Endothelial cell of umbilical vein (primary cell): ENCODE measurements at regions not wholly inside any gene's neighbourhood (a gene's known extent, or its start where the extent isn't known, plus 50 kb on each side); places are given as distances from the start of the nearest gene placed in this dataset.

Source experiments
- BruUV-seq: library from RNA; stranded (reverse); fragments of 400-500 nt; replicated peaks from 2 replicates; lab custom pipeline; 2021; lab: Mats Ljungman, UMichigan
- CTCF ChIA-PET: fragments of 300-600, 350-600 bp; sonication (Branson Sonifier 250); formaldehyde crosslinking; loops from one replicate; lab custom pipeline; 2021; ENCODE audit warnings: antibody characterized with exemption, inconsistent platforms; lab: Charles Lee
- POLR2A ChIA-PET: fragments of 300-600, 350-600 bp; sonication (Branson Sonifier 250); formaldehyde crosslinking; loops from one replicate; lab custom pipeline; 2021; ENCODE audit warnings: antibody characterized with exemption, inconsistent platforms; lab: Charles Lee
- DNase-seq: peaks from one replicate; pipeline ENCODE4 v3.0.0-alpha.2; 2011; ENCODE audit warnings: low read depth, low spot score
- FAIRE-seq: peaks from 2 replicates; lab custom pipeline; 2011; peaks lifted over from hg19 to GRCh38; lab: Jason Lieb, UNC
- H2AFZ ChIP-seq: 2 replicates; pipeline ENCODE4 v1.6.0; 2012; ENCODE audit warnings: low read depth, low read length, control low read depth, inconsistent platforms
- H3K27ac ChIP-seq: 2 replicates; pipeline ENCODE4 v1.5.1; 2011; ENCODE audit warnings: low read depth, mild to moderate bottlenecking, control low read depth, low read length, moderate library complexity; ENCODE audit not compliant: insufficient read depth
- H3K27me3 ChIP-seq, 2 experiments: 2 replicates each; pipeline versions ENCODE4 v1.6.0 to v1.6.1; 2011; ENCODE audit warnings: low read length in 2 of 2, mixed read lengths in 1 of 2; ENCODE audit not compliant: control insufficient read depth in 2 of 2, insufficient read depth in 2 of 2
- H3K36me3 ChIP-seq, 2 experiments: 2 replicates in 1 of 2; 3 replicates in 1 of 2; pipeline ENCODE4 v1.5.1; 2011; ENCODE audit warnings: low read length in 2 of 2, mild to moderate bottlenecking in 1 of 2, moderate library complexity in 1 of 2; ENCODE audit not compliant: control insufficient read depth in 2 of 2, insufficient read depth in 2 of 2; ENCODE audit errors: extremely low read depth in 1 of 2
- H3K4me1 ChIP-seq: 3 replicates; pipeline ENCODE4 v1.5.1; 2011; ENCODE audit warnings: mild to moderate bottlenecking, low read length; ENCODE audit not compliant: control insufficient read depth, insufficient read depth; ENCODE audit errors: extremely low read depth
- H3K4me2 ChIP-seq: 2 replicates; pipeline ENCODE4 v1.6.1; 2011; ENCODE audit warnings: low read length, control low read depth, mixed read lengths; ENCODE audit not compliant: insufficient read depth
- H3K4me3 ChIP-seq, 3 experiments: fragments of 200-600 bp in 1 of 3; sonication (generic), shearing (Covaris generic) in 1 of 3; replicated peaks in 1 of 3; 2 replicates each; pipeline ENCODE4 v1.5.1; 2011 to 2016; ENCODE audit warnings: control low read depth in 3 of 3, low read length in 3 of 3, mild to moderate bottlenecking in 2 of 3, inconsistent platforms in 1 of 3, low read depth in 1 of 3, moderate library complexity in 1 of 3; ENCODE audit not compliant: insufficient read depth in 1 of 3
- H3K79me2 ChIP-seq: 2 replicates; pipeline ENCODE4 v1.6.0; 2012; ENCODE audit warnings: low read length, inconsistent platforms; ENCODE audit not compliant: control insufficient read depth, insufficient read depth
- H3K9ac ChIP-seq: replicated peaks from 2 replicates; pipeline ENCODE3; 2011; ENCODE audit warnings: low read length, control low read depth; ENCODE audit not compliant: insufficient read depth; ENCODE audit errors: extremely low read depth
- H3K9me1 ChIP-seq: replicated peaks from 3 replicates; pipeline ENCODE4 v1.6.0; 2011; ENCODE audit warnings: mild to moderate bottlenecking, low read length; ENCODE audit not compliant: control insufficient read depth, insufficient read depth; ENCODE audit errors: extremely low read depth
- H3K9me3 ChIP-seq: replicated peaks from 2 replicates; pipeline ENCODE4 v1.5.1; 2012; ENCODE audit warnings: low read length, inconsistent platforms; ENCODE audit not compliant: control insufficient read depth, insufficient read depth
- H4K20me1 ChIP-seq: replicated peaks from 2 replicates; pipeline ENCODE3; 2011; ENCODE audit warnings: mild to moderate bottlenecking, low read length; ENCODE audit not compliant: control insufficient read depth, insufficient read depth; ENCODE audit errors: extremely low read depth
- EZH2 ChIP-seq: IDR thresholded peaks from 2 replicates; pipeline ENCODE4 v1.6.1; 2012; ENCODE audit warnings: borderline replicate concordance, low read depth, mild to moderate bottlenecking, moderate library complexity, low read length, inconsistent platforms; ENCODE audit not compliant: severe bottlenecking
- FOS ChIP-seq: IDR thresholded peaks from 2 replicates; pipeline ENCODE4 v1.6.1; 2011; ENCODE audit warnings: mild to moderate bottlenecking, low read length, moderate library complexity, borderline replicate concordance; ENCODE audit not compliant: insufficient read depth
- GATA2 ChIP-seq: IDR thresholded peaks from 2 replicates; pipeline ENCODE4 v1.7.0; 2011; ENCODE audit warnings: low read depth, mild to moderate bottlenecking, moderate library complexity, mixed read lengths, low read length; ENCODE audit not compliant: insufficient read length, insufficient read depth
- JUN ChIP-seq: IDR thresholded peaks from 2 replicates; pipeline ENCODE4 v1.6.1; 2011; ENCODE audit warnings: borderline replicate concordance, low read depth; ENCODE audit not compliant: insufficient read length, insufficient read depth
- MYC ChIP-seq: IDR thresholded peaks from one replicate; pipeline ENCODE4 v1.6.1; 2011; ENCODE audit warnings: mild to moderate bottlenecking, low read depth, low read length
- POLR2A ChIP-seq: IDR thresholded peaks from 2 replicates; pipeline ENCODE4 v1.6.1; 2012; ENCODE audit warnings: low read depth, mild to moderate bottlenecking, control low read depth, low read length
- POLR2AphosphoS5 ChIP-seq: IDR thresholded peaks from 2 replicates; pipeline ENCODE4 v1.6.1; 2012; ENCODE audit warnings: low read depth, mild to moderate bottlenecking, control low read depth, low read length, moderate library complexity; ENCODE audit not compliant: insufficient read depth
- dilution Hi-C: fragments of 300-500 bp; cut with MboI; formaldehyde crosslinking; loops from one replicate; pipeline ENCODE4 v1.15.0; 2019; ENCODE audit warnings: low sequenced_read_pairs; ENCODE audit not compliant: extremely low pct_ligation_motif_present
- intact Hi-C: fragments of 100-400 bp; cut with micrococcal nuclease; formaldehyde crosslinking; loops from one replicate; pipeline ENCODE4 v1.10.0; 2022
- TF ChIP-seq, protein P1 (sequence below), 2 donors: IDR thresholded peaks; 1 replicate in 1 of 2; 2 replicates in 1 of 2; pipeline ENCODE4 v1.5.1; 2011; ENCODE audit warnings: low read length in 2 of 2, mild to moderate bottlenecking in 2 of 2, moderate library complexity in 2 of 2, control low read depth in 1 of 2, inconsistent platforms in 1 of 2, low read depth in 1 of 2; ENCODE audit not compliant: insufficient read depth in 1 of 2; ENCODE audit errors: extremely low read depth in 1 of 2
- TF ChIP-seq, protein P2 (sequence below): IDR thresholded peaks from 2 replicates; pipeline ENCODE4 v1.6.1; 2011; ENCODE audit not compliant: insufficient read depth, insufficient read length

- dilution Hi-C loops = no loop called here
- H3K79me2 ChIP-seq = no peaks in the 10 kb centered on the region
- FAIRE-seq (no peak), DNase-seq (no peak)
- intact Hi-C loops = no loop called here
- no peaks in the 10 kb centered on the region for H4K20me1 ChIP-seq
- no peak overlapping the region for H3K27ac ChIP-seq
- H3K4me2 ChIP-seq = no peak overlapping the region
- no peaks in the 10 kb centered on the region for H3K4me1 ChIP-seq
- H3K9me3 ChIP-seq = no peaks in the 10 kb centered on the region
- ChIA-PET POLR2A (no interaction called here), CTCF (interaction anchor here (1.4 kb wide), 1 partner anchor 18 kb away, joined by 3 read pairs; no protein-coding TSS in a partner anchor)
- H3K9ac ChIP-seq = no peak overlapping the region
- TF ChIP-seq GATA2 (no peak), EZH2 (no peak), MYC (no peak)
- no TSS peak for BruUV-seq
- no peaks in the 10 kb centered on the region for H3K9me1 ChIP-seq
- H3K36me3 ChIP-seq = no peaks in the 10 kb centered on the region
- no peak overlapping the region for H3K4me3 ChIP-seq
- no peak overlapping the region for H2AFZ ChIP-seq
- H3K27me3 ChIP-seq = no peaks in the 10 kb centered on the region
These were observed 78.3 kb downstream of the NIBAN1 start for GRCh38 chr1:184896000-184896399.

DNA sequence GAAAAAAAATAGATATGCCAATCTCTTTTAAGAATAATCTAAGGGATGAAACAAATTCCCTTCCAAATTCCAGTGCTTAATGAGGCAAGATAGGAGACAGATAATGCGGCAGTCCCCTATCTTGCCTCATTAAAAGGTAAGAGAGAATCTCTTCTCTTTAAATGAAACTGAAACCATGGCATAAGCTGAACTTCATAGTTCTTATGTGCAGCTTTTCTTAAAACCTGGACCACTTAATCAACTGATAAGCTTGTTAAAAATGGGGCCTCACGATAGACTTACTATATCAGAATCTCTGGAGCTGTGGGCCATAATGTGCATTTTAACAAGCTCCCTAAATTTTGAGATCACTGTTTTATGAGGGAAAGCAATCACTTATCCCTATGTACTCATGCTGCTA is 79.2 kb downstream of the NIBAN1 start:
- no TSS peak for BruUV-seq
- H3K27me3 ChIP-seq = no peaks in the 10 kb centered on the region
- H3K4me2 ChIP-seq = no peak overlapping the region
- no peak for TF ChIP-seq JUN
- TF ChIP-seq, protein P1, sequence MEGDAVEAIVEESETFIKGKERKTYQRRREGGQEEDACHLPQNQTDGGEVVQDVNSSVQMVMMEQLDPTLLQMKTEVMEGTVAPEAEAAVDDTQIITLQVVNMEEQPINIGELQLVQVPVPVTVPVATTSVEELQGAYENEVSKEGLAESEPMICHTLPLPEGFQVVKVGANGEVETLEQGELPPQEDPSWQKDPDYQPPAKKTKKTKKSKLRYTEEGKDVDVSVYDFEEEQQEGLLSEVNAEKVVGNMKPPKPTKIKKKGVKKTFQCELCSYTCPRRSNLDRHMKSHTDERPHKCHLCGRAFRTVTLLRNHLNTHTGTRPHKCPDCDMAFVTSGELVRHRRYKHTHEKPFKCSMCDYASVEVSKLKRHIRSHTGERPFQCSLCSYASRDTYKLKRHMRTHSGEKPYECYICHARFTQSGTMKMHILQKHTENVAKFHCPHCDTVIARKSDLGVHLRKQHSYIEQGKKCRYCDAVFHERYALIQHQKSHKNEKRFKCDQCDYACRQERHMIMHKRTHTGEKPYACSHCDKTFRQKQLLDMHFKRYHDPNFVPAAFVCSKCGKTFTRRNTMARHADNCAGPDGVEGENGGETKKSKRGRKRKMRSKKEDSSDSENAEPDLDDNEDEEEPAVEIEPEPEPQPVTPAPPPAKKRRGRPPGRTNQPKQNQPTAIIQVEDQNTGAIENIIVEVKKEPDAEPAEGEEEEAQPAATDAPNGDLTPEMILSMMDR (IDR thresholded peaks at IDR 0.05; ENCODE audit: extremely low read depth in 1 of 2, insufficient read depth in 1 of 2, low read depth in 1 of 2, low read length in 2 of 2) = no peak
- TF ChIP-seq FOS = no peak
- TF ChIP-seq EZH2 = no peak
- no peak for TF ChIP-seq MYC
- TF ChIP-seq, protein P2, sequence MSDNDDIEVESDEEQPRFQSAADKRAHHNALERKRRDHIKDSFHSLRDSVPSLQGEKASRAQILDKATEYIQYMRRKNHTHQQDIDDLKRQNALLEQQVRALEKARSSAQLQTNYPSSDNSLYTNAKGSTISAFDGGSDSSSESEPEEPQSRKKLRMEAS = no peak
- no peak for TF ChIP-seq POLR2AphosphoS5
- TF ChIP-seq POLR2A = no peak
- no peak for TF ChIP-seq GATA2
- POLR2A ChIA-PET = no interaction called here
- no peak for FAIRE-seq
- no peaks in the 10 kb centered on the region for H3K9me1 ChIP-seq
- H3K9ac ChIP-seq = no peak overlapping the region
- dilution Hi-C loops = no loop called here
- H4K20me1 ChIP-seq = no peaks in the 10 kb centered on the region
- no peaks in the 10 kb centered on the region for H3K79me2 ChIP-seq
- H3K4me3 ChIP-seq = no peak overlapping the region
- no peak overlapping the region for H3K27ac ChIP-seq
- H3K9me3 ChIP-seq = no peaks in the 10 kb centered on the region
- H2AFZ ChIP-seq = no peak overlapping the region
- no peaks in the 10 kb centered on the region for H3K4me1 ChIP-seq
- DNase-seq = no peak
- no peaks in the 10 kb centered on the region for H3K36me3 ChIP-seq
- CTCF ChIA-PET = interaction anchor here (0.6 to 1.4 kb wide), 3 partner anchors 17 to 90 kb away, joined by 3 read pairs; no protein-coding TSS in a partner anchor
- intact Hi-C loops = no loop called here
